IMR-90 (cell line): ENCODE measurements at regions not wholly inside any gene's neighbourhood (a gene's known extent, or its start where the extent isn't known, plus 50 kb on each side); places are given as distances from the start of the nearest gene placed in this dataset.

Experiments
- ATAC-seq: fragments of 200-7000 bp; cut with Tn5 transposase; 2 replicates; pipeline ENCODE4 v1.9.1; 2020; ENCODE audit warnings: low read depth, mild to moderate bottlenecking, moderate library complexity
- BruUV-seq: library from RNA; stranded (reverse); fragments of 400-500 nt; replicated peaks from 2 replicates; lab custom pipeline; 2021; lab: Mats Ljungman, UMichigan
- CTCF ChIA-PET: fragments of 300-600 bp; formaldehyde crosslinking; extraction: SDS; loops from one replicate; lab custom pipeline; 2021; ENCODE audit warnings: antibody characterized with exemption; lab: Yijun Ruan, JAX
- POLR2A ChIA-PET: fragments of 300-600 bp; sonication (Branson Sonifier 250); formaldehyde crosslinking; loops from one replicate; lab custom pipeline; 2022; ENCODE audit warnings: antibody characterized with exemption; ENCODE audit not compliant: unreplicated experiment; lab: Charles Lee
- DNase-seq: peaks from one replicate; pipeline ENCODE4 v3.0.0; 2013
- H2AFZ ChIP-seq: replicated peaks from 2 replicates; pipeline ENCODE3; 2013; ENCODE audit warnings: low read length, mild to moderate bottlenecking; ENCODE audit not compliant: poor library complexity
- H2AK5ac ChIP-seq: 2 replicates; pipeline ENCODE4 v1.6.1; 2013; ENCODE audit warnings: low read depth, low read length, inconsistent platforms
- H2AK9ac ChIP-seq: replicated peaks from 2 replicates; pipeline ENCODE3; 2013; ENCODE audit warnings: mild to moderate bottlenecking, low read depth, low read length, moderate library complexity; ENCODE audit not compliant: poor library complexity
- H2BK120ac ChIP-seq: 2 replicates; pipeline ENCODE4 v1.6.1; 2013; ENCODE audit warnings: low read depth, low read length, inconsistent platforms
- H2BK15ac ChIP-seq: 3 replicates; pipeline ENCODE4 v1.6.1; 2013; ENCODE audit warnings: low read depth, low read length, inconsistent platforms
- H2BK20ac ChIP-seq: 2 replicates; pipeline ENCODE4 v1.6.1; 2013; ENCODE audit warnings: low read depth, mild to moderate bottlenecking, inconsistent platforms, low read length, moderate library complexity
- H2BK5ac ChIP-seq: 2 replicates; pipeline ENCODE4 v1.6.1; 2013; ENCODE audit warnings: mild to moderate bottlenecking, low read depth, low read length, inconsistent platforms; ENCODE audit not compliant: poor library complexity, severe bottlenecking
- H3K14ac ChIP-seq: replicated peaks from 2 replicates; pipeline ENCODE4 v1.6.1; 2013; ENCODE audit warnings: low read depth, low read length, inconsistent platforms
- H3K18ac ChIP-seq: 2 replicates; pipeline ENCODE4 v1.6.1; 2013; ENCODE audit warnings: low read depth, low read length, control low read depth
- H3K23ac ChIP-seq: 2 replicates; pipeline ENCODE4 v1.6.1; 2013; ENCODE audit warnings: low read depth, low read length, inconsistent platforms
- H3K27ac ChIP-seq: 2 replicates; pipeline ENCODE4 v1.5.1; 2013; ENCODE audit warnings: mild to moderate bottlenecking, control low read depth, low read length; ENCODE audit not compliant: insufficient read depth
- H3K27me3 ChIP-seq: 2 replicates; pipeline ENCODE4 v1.6.1; 2013; ENCODE audit warnings: low read length; ENCODE audit not compliant: control insufficient read depth, insufficient read depth
- H3K36me3 ChIP-seq: 2 replicates; pipeline ENCODE4 v1.6.1; 2013; ENCODE audit warnings: low read length, mixed read lengths; ENCODE audit not compliant: control insufficient read depth, insufficient read depth
- H3K4ac ChIP-seq: 2 replicates; pipeline ENCODE4 v1.6.1; 2013; ENCODE audit warnings: low read depth, low read length, inconsistent platforms
- H3K4me1 ChIP-seq: 2 replicates; pipeline ENCODE4 v1.6.1; 2013; ENCODE audit warnings: low read length, mixed read lengths; ENCODE audit not compliant: control insufficient read depth, insufficient read depth
- H3K4me2 ChIP-seq: 2 replicates; pipeline ENCODE4 v1.6.1; 2013; ENCODE audit warnings: low read depth, mild to moderate bottlenecking, control low read depth, low read length, moderate library complexity
- H3K4me3 ChIP-seq: 2 replicates; pipeline ENCODE4 v1.5.1; 2013; ENCODE audit warnings: low read depth, mild to moderate bottlenecking, control low read depth, low read length, moderate library complexity; ENCODE audit not compliant: insufficient read depth
- H3K56ac ChIP-seq: 2 replicates; pipeline ENCODE4 v1.6.1; 2013; ENCODE audit warnings: low read length, inconsistent platforms; ENCODE audit not compliant: insufficient read depth; ENCODE audit errors: extremely low read depth
- H3K79me1 ChIP-seq, 2 experiments: 2 replicates each; pipeline ENCODE4 v1.6.1; 2013; ENCODE audit warnings: low read length in 2 of 2, inconsistent platforms in 1 of 2, low read depth in 1 of 2
- H3K9ac ChIP-seq: 2 replicates; pipeline ENCODE4 v1.6.1; 2013; ENCODE audit warnings: low read depth, low read length, control low read depth
- H3K9me1 ChIP-seq: 2 replicates; pipeline ENCODE4 v1.6.1; 2013; ENCODE audit warnings: low read length, inconsistent platforms; ENCODE audit not compliant: insufficient read depth
- H3K9me3 ChIP-seq: 2 replicates; pipeline ENCODE4 v1.6.1; 2013; ENCODE audit warnings: low read length; ENCODE audit not compliant: control insufficient read depth, insufficient read depth
- H4K20me1 ChIP-seq: 2 replicates; pipeline ENCODE4 v1.6.1; 2013; ENCODE audit warnings: low read length, inconsistent platforms; ENCODE audit not compliant: insufficient read depth
- H4K5ac ChIP-seq: 2 replicates; pipeline ENCODE4 v1.6.1; 2013; ENCODE audit warnings: mild to moderate bottlenecking, low read depth, low read length, control low read depth
- H4K8ac ChIP-seq, 2 experiments: 2 replicates each; pipeline ENCODE4 v1.6.1; 2013; ENCODE audit warnings: low read depth in 2 of 2, low read length in 2 of 2, control low read depth in 1 of 2, inconsistent platforms in 1 of 2
- H4K91ac ChIP-seq: 2 replicates; pipeline ENCODE4 v1.6.1; 2013; ENCODE audit warnings: low read depth, low read length, inconsistent platforms; ENCODE audit not compliant: insufficient read depth
- CEBPB ChIP-seq: IDR thresholded peaks from 2 replicates; pipeline ENCODE4 v1.6.1; 2012; ENCODE audit warnings: low read depth, low read length, improper control_type of control experiment
- CHD1 ChIP-seq: IDR thresholded peaks from 2 replicates; pipeline ENCODE4 v1.6.1; 2012; ENCODE audit warnings: low read depth, low read length, improper control_type of control experiment
- MXI1 ChIP-seq: IDR thresholded peaks from 2 replicates; pipeline ENCODE4 v1.6.1; 2012; ENCODE audit warnings: low read depth, mild to moderate bottlenecking, low read length, moderate library complexity, borderline replicate concordance
- POLR2A ChIP-seq: IDR thresholded peaks from 2 replicates; pipeline ENCODE4 v1.6.1; 2012; ENCODE audit warnings: mild to moderate bottlenecking, low read depth, low read length
- RAD21 ChIP-seq: IDR thresholded peaks from 2 replicates; pipeline ENCODE4 v1.6.1; 2012; ENCODE audit warnings: low read length, improper control_type of control experiment
- WGBS, 2 experiments: methylation state at CpG; one replicate each; pipeline versions ENCODE4 v1.1.5 to v1.1.7; 2013; ENCODE audit warnings: missing lambda C conversion rate in 2 of 2; ENCODE audit not compliant: insufficient read length in 1 of 2; ENCODE audit errors: extremely low coverage in 2 of 2; 5-methylcytosine and 5-hydroxymethylcytosine counted together
- dilution Hi-C: fragments of 300-500 bp; cut with HindIII; formaldehyde crosslinking; loops from one replicate; pipeline ENCODE4 v1.14.3; 2018; ENCODE audit warnings: low sequenced_read_pairs; ENCODE audit not compliant: unreplicated experiment
- in situ Hi-C: fragments of 300-500 bp; cut with MboI; formaldehyde crosslinking; loops from 3 replicates; pipeline ENCODE4 v1.14.3; 2019; ENCODE audit warnings: low sequenced_read_pairs, inconsistent platforms, mixed read lengths
- intact Hi-C: fragments of 100-400 bp; cut with micrococcal nuclease; formaldehyde crosslinking; loops from 2 replicates; pipeline ENCODE4 v1.10.0; 2022
- TF ChIP-seq, protein P1 (sequence below): fragments of 150-350 bp; IDR thresholded peaks from 2 replicates; pipeline ENCODE4 v1.6.1; 2016; ENCODE audit warnings: low read depth, mild to moderate bottlenecking, low read length, moderate library complexity, borderline replicate concordance

- Histone ChIP-seq H2BK5ac (no peak overlapping the region), H2BK120ac (no peak overlapping the region), H3K56ac (no peak overlapping the region), H3K27ac (no peak overlapping the region), H2AFZ (no peak overlapping the region), H3K23ac (no peak overlapping the region), H3K4ac (no peak overlapping the region), H3K18ac (no peak overlapping the region), H3K9me3 (peaks cover 8% of the 10 kb centered on the region), H3K4me2 (no peak overlapping the region), H4K5ac (no peak overlapping the region), H3K36me3 (no peaks in the 10 kb centered on the region), H2AK5ac (no peak overlapping the region), H2AK9ac (no peak overlapping the region), H4K8ac (no peak overlapping the region), H3K4me3 (no peak overlapping the region), H4K20me1 (no peaks in the 10 kb centered on the region), H3K27me3 (no peaks in the 10 kb centered on the region), H3K79me1 (no peaks in the 10 kb centered on the region), H3K14ac (no peak overlapping the region), H4K91ac (no peak overlapping the region), H2BK20ac (no peak overlapping the region), H3K9ac (no peak overlapping the region), H2BK15ac (no peak overlapping the region), H3K4me1 (no peaks in the 10 kb centered on the region), H3K9me1 (no peaks in the 10 kb centered on the region)
- no TSS peak for BruUV-seq
- TF ChIP-seq POLR2A (no peak), RAD21 (no peak), CHD1 (no peak), MXI1 (no peak), CEBPB (no peak)
- TF ChIP-seq, protein P1, sequence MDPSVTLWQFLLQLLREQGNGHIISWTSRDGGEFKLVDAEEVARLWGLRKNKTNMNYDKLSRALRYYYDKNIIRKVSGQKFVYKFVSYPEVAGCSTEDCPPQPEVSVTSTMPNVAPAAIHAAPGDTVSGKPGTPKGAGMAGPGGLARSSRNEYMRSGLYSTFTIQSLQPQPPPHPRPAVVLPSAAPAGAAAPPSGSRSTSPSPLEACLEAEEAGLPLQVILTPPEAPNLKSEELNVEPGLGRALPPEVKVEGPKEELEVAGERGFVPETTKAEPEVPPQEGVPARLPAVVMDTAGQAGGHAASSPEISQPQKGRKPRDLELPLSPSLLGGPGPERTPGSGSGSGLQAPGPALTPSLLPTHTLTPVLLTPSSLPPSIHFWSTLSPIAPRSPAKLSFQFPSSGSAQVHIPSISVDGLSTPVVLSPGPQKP, result no peak
- ChIA-PET CTCF (no interaction called here), POLR2A (no interaction called here)
- dilution Hi-C loops (no loop called here), in situ Hi-C loops (no loop called here), intact Hi-C loops (no loop called here)
- WGBS, 2 experiments, result 87% methylated on average over 3 of the region's 3 CpGs; no CpG with 5 or more reads in 1 of the 2 experiments
- ATAC-seq (no peak), DNase-seq (no peak)
Observed at GRCh38 chr3:3264796-3265195, 85.3 kb upstream of the CRBN start.
